Right atrium auricular region (tissue), 2 donors: ENCODE measurements at regions not wholly inside any gene's neighbourhood (a gene's known extent, or its start where the extent isn't known, plus 50 kb on each side); places are given as distances from the start of the nearest gene placed in this dataset.

Experiments used
- DNase-seq: peaks from one replicate; pipeline ENCODE4 v3.0.0-alpha.2; 2019; ENCODE audit warnings: low spot score
- H3K27ac ChIP-seq, 2 donors: fragments of 200-600 bp; sonication (generic); 1 replicate in 1 of 2; 2 replicates in 1 of 2; pipeline ENCODE4 v1.5.1; 2016 to 2019
- H3K27me3 ChIP-seq, 2 donors: fragments of 200-600 bp; sonication (generic); one replicate each; pipeline versions ENCODE4 v1.5.1 to v1.6.0; 2017 to 2019
- H3K36me3 ChIP-seq: fragments of 200-600 bp; sonication (generic); one replicate; pipeline ENCODE4 v1.5.1; 2016
- H3K4me1 ChIP-seq, 2 donors: fragments of 200-600 bp; sonication (generic); one replicate each; pipeline versions ENCODE4 v1.5.1 to v1.6.0; 2017 to 2019
- H3K4me3 ChIP-seq, 2 donors: fragments of 200-600 bp; sonication (generic); 1 replicate in 1 of 2; 2 replicates in 1 of 2; pipeline ENCODE4 v1.5.1; 2017 to 2019; ENCODE audit warnings: mild to moderate bottlenecking in 1 of 2, moderate library complexity in 1 of 2
- H3K9me3 ChIP-seq, 2 donors: fragments of 200-600 bp; sonication (generic); one replicate each; pipeline ENCODE4 v1.5.1; 2019
- TF ChIP-seq, protein P1 (sequence below), 2 donors: fragments of 200-600 bp; sonication (generic); IDR thresholded peaks; one replicate each; pipeline ENCODE4 v1.5.1; 2019; ENCODE audit warnings: antibody characterized with exemption in 2 of 2

DNA sequence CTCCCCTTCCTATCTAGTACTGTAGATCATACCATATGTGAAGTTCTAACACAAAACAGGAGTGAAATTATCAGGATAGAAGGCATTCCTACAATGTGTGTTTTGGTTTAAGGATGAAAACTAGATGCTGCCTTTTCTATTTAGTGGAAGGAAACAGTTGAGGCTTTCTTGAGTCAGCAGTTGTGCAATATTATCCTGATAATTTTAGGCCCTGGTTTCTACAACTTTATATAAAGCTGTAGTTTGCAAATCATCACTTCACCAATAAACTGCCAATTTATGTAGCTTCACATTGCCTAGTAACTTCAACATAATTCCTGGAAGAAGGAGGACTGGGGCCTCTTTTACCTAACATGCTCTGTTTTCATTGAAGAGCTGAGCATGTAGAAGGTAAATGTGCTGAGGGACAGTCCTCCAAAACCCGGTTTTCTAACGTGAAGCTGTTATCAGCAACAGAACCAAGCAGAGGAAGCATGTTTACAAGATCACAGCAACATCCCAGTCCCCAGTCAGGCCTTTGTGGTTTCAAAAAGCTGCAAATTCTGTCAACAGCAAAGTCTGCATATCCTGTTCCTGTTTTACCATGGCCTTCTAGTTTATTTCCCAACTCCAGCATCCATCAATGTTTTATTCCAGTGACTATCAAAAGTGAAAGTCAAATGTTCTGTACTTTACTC, 513.4 kb upstream of the MEF2C start:
- no peak for DNase-seq
- Histone ChIP-seq H3K27ac (peak overlapping the region; percentile 2 to 46), H3K27me3 (no peaks in the 10 kb centered on the region), H3K36me3 (no peaks in the 10 kb centered on the region), H3K4me1 (no peaks in the 10 kb centered on the region), H3K4me3 (no peak overlapping the region), H3K9me3 (no peaks in the 10 kb centered on the region)
- TF ChIP-seq, protein P1, sequence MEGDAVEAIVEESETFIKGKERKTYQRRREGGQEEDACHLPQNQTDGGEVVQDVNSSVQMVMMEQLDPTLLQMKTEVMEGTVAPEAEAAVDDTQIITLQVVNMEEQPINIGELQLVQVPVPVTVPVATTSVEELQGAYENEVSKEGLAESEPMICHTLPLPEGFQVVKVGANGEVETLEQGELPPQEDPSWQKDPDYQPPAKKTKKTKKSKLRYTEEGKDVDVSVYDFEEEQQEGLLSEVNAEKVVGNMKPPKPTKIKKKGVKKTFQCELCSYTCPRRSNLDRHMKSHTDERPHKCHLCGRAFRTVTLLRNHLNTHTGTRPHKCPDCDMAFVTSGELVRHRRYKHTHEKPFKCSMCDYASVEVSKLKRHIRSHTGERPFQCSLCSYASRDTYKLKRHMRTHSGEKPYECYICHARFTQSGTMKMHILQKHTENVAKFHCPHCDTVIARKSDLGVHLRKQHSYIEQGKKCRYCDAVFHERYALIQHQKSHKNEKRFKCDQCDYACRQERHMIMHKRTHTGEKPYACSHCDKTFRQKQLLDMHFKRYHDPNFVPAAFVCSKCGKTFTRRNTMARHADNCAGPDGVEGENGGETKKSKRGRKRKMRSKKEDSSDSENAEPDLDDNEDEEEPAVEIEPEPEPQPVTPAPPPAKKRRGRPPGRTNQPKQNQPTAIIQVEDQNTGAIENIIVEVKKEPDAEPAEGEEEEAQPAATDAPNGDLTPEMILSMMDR (IDR thresholded peaks at IDR 0.05) = no peak

DNA sequence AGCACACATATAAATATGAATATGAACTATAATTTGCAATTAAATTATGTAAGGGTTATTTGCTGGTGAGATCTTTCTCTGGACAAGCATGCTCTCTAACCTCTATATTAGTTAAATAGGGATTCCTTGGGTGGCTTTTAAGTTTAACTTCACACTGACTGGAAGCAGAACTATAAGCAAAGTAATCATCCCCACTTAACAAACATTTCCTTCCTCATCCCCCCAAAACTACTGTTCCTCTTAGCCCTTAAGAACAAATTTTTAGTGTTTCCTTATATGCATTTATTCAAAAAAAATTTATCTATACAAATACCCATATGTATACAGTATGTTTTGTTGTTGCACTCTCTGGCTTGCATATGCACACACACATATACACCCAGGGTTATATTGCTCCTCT, 512.1 kb upstream of the MEF2C start:
- H3K27ac ChIP-seq = no peak overlapping the region
- DNase-seq = no peak
- H3K27me3 ChIP-seq = no peaks in the 10 kb centered on the region
- H3K4me3 ChIP-seq = no peak overlapping the region
- TF ChIP-seq, protein P1 (IDR thresholded peaks at IDR 0.05) = no peak
- H3K36me3 ChIP-seq = no peaks in the 10 kb centered on the region
- H3K4me1 ChIP-seq = no peaks in the 10 kb centered on the region
- no peaks in the 10 kb centered on the region for H3K9me3 ChIP-seq

DNA sequence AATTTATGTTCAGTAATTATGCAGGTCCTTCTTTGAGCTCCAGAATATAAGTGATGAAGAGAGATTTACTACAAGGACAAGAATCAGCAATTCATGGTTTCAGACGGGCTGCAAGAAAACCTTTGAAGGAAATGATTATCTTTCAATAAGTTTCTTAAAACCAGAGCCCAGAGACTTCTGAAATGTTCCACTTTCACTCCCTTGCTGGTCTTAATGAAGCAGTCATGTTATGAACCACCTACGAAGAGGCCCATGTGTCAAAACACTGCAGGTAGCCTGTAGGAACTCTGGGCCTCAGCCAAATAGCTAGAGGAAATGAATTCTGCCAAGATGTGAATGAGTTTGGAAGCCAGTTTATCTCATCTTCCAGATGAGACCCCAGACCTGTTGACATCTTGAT, 505.9 kb upstream of the MEF2C start:
- TF ChIP-seq, protein P1 (IDR thresholded peaks at IDR 0.05) = no peak
- DNase-seq = no peak
- H3K27me3 ChIP-seq = no peaks in the 10 kb centered on the region

DNA sequence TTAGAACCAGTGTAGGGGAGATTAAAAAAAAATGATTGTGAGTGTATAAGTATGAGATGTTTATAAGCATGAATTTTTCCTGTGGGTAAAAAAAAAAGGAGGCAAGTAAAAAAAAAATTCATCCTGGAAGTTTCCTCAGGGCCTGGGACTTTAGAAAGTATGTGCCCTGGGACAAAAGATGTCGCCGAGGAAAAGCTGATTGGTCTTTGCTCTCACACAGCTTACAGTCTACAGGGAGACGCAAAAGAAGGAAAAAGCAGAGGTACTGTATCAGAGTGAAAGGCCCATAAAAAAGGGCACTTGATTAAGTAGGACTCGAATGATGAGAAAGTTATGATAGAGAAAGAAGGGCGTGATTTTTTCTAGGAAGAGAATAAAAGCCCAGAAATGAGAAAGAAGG, 501.4 kb upstream of the MEF2C start:
- H3K9me3 ChIP-seq = no peaks in the 10 kb centered on the region
- H3K27ac ChIP-seq = no peak overlapping the region
- DNase-seq = no peak
- H3K27me3 ChIP-seq = no peaks in the 10 kb centered on the region
- H3K36me3 ChIP-seq = no peaks in the 10 kb centered on the region
- TF ChIP-seq, protein P1 (IDR thresholded peaks at IDR 0.05) = no peak
- H3K4me1 ChIP-seq = no peaks in the 10 kb centered on the region
- H3K4me3 ChIP-seq = no peak overlapping the region

More for the DNA sequence above, 505.9 kb upstream of the MEF2C start:
- no peaks in the 10 kb centered on the region for H3K36me3 ChIP-seq
- H3K4me3 ChIP-seq = no peak overlapping the region
- no peaks in the 10 kb centered on the region for H3K4me1 ChIP-seq
- no peaks in the 10 kb centered on the region for H3K9me3 ChIP-seq
- H3K27ac ChIP-seq = no peak overlapping the region

DNA sequence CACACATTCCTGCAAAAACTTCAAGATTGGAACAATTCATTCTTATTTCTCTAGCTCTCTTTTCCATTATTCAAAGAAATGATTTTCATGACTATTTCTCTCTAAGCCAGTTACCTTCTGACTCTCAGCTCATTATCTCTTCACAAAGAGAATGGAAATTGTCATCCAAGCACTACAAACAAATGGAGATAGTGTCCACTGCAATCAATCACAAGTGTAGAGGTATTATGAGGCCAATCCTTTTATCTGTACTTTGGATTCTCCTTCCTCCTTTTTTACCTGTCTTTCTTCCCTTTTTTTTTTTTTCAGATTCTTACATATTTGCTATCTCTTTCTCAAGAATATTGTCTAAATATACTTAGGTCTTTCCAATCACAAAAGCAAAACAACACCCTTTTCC, 497.7 kb upstream of the MEF2C start:
- no peaks in the 10 kb centered on the region for H3K36me3 ChIP-seq
- no peaks in the 10 kb centered on the region for H3K4me1 ChIP-seq
- H3K27me3 ChIP-seq = no peaks in the 10 kb centered on the region
- H3K9me3 ChIP-seq = no peaks in the 10 kb centered on the region
- TF ChIP-seq, protein P1 (IDR thresholded peaks at IDR 0.05) = no peak
- DNase-seq = no peak
- no peak overlapping the region for H3K27ac ChIP-seq
- no peak overlapping the region for H3K4me3 ChIP-seq
